SK-N-SH (cell line): ENCODE measurements at regions not wholly inside any gene's neighbourhood (a gene's known extent, or its start where the extent isn't known, plus 50 kb on each side); places are given as distances from the start of the nearest gene placed in this dataset.

ENCODE experiments used
- CTCF ChIA-PET: fragments of 300-600, 350-600 bp; formaldehyde crosslinking; extraction: SDS; loops from one replicate; lab custom pipeline; 2021; lab: Yijun Ruan, JAX
- POLR2A ChIA-PET: fragments of 350-600 bp; sonication (Branson Sonifier 250); formaldehyde crosslinking; extraction: SDS; loops from one replicate; lab custom pipeline; 2020; ENCODE audit warnings: antibody characterized with exemption, inconsistent platforms; lab: Yijun Ruan, JAX
- DNase-seq: peaks from one replicate; pipeline ENCODE4 v3.0.0; 2012
- H2AFZ ChIP-seq: fragments of 200-600 bp; sonication (generic); 2 replicates; pipeline ENCODE4 v1.8.1; 2016; ENCODE audit warnings: antibody characterized with exemption, mild to moderate bottlenecking, low read depth
- H3F3A ChIP-seq: fragments of 200-600 bp; sonication (generic); replicated peaks from 2 replicates; pipeline ENCODE3; 2016; ENCODE audit warnings: antibody characterized with exemption, mild to moderate bottlenecking; ENCODE audit not compliant: insufficient read depth
- H3K27ac ChIP-seq, 2 experiments: fragments of 200-500 bp in 1 of 2; fragments of 200-600 bp in 1 of 2; sonication (Bioruptor generic) in 1 of 2; sonication (generic), shearing (Covaris generic) in 1 of 2; 2 replicates each; pipeline versions ENCODE4 v1.5.1 to v1.6.1; 2014 to 2016; ENCODE audit warnings: low read depth in 2 of 2, inconsistent platforms in 1 of 2, low read length in 1 of 2, mild to moderate bottlenecking in 1 of 2, mixed read lengths in 1 of 2
- H3K27me3 ChIP-seq: fragments of 200-600 bp; sonication (generic), shearing (Covaris generic); 2 replicates; pipeline ENCODE4 v1.6.1; 2016; ENCODE audit warnings: mixed run types; ENCODE audit not compliant: insufficient read depth
- H3K36me3 ChIP-seq, 2 experiments: fragments of 200-500 bp in 1 of 2; fragments of 200-600 bp in 1 of 2; sonication (Bioruptor generic) in 1 of 2; sonication (generic) in 1 of 2; replicated peaks in 1 of 2; 2 replicates each; pipeline versions ENCODE3 to v1.5.1; 2014 to 2016; ENCODE audit warnings: low read length in 1 of 2, mild to moderate bottlenecking in 1 of 2; ENCODE audit not compliant: insufficient read depth in 2 of 2, control insufficient read depth in 1 of 2
- H3K4me1 ChIP-seq, 2 experiments: fragments of 200-500 bp in 1 of 2; fragments of 200-600 bp in 1 of 2; sonication (Bioruptor generic) in 1 of 2; sonication (generic), shearing (Covaris generic) in 1 of 2; 2 replicates each; pipeline versions ENCODE4 v1.5.1 to v1.6.1; 2014 to 2016; ENCODE audit warnings: low read depth in 1 of 2, low read length in 1 of 2, mixed run types in 1 of 2; ENCODE audit not compliant: insufficient read depth in 2 of 2, control insufficient read depth in 1 of 2
- H3K4me2 ChIP-seq: fragments of 200-600 bp; sonication (generic), shearing (Covaris generic); 2 replicates; pipeline ENCODE4 v1.6.1; 2017; ENCODE audit warnings: mixed run types
- H3K4me3 ChIP-seq, 2 experiments: fragments of 200-500 bp in 1 of 2; fragments of 200-600 bp in 1 of 2; sonication (Bioruptor generic) in 1 of 2; sonication (generic), shearing (Covaris generic) in 1 of 2; 2 replicates each; pipeline versions ENCODE4 v1.5.1 to v1.8.1; 2014 to 2016; ENCODE audit warnings: low read depth in 2 of 2, inconsistent platforms in 1 of 2, low read length in 1 of 2, mild to moderate bottlenecking in 1 of 2, mixed read lengths in 1 of 2, moderate library complexity in 1 of 2
- H3K79me2 ChIP-seq: fragments of 200-600 bp; sonication (generic); 2 replicates; pipeline ENCODE4 v1.8.1; 2017; ENCODE audit warnings: mild to moderate bottlenecking; ENCODE audit not compliant: insufficient read depth
- H3K9ac ChIP-seq: fragments of 200-600 bp; sonication (generic); 2 replicates; pipeline ENCODE4 v1.6.1; 2017; ENCODE audit warnings: mixed run types
- H3K9me2 ChIP-seq: fragments of 200-600 bp; sonication (generic); 2 replicates; pipeline ENCODE4 v1.6.1; 2017; ENCODE audit warnings: mixed run types
- H3K9me3 ChIP-seq: fragments of 200-600 bp; sonication (generic); 2 replicates; pipeline ENCODE4 v1.6.1; 2017; ENCODE audit warnings: mixed run types, mild to moderate bottlenecking, moderate library complexity
- H4K20me1 ChIP-seq: fragments of 200-600 bp; sonication (generic); 2 replicates; pipeline ENCODE4 v1.6.1; 2017; ENCODE audit warnings: mild to moderate bottlenecking, mixed run types; ENCODE audit not compliant: insufficient read depth
- CHD2 ChIP-seq: fragments of 150-350 bp; IDR thresholded peaks from 2 replicates; pipeline ENCODE4 v1.6.1; 2018; ENCODE audit warnings: low read length; ENCODE audit not compliant: partially characterized antibody
- ELF1 ChIP-seq: IDR thresholded peaks from 2 replicates; pipeline ENCODE4 v1.4.0; 2012
- EZH2phosphoT487 ChIP-seq: fragments of 200-600 bp; sonication (generic); IDR thresholded peaks from 2 replicates; pipeline ENCODE4 v1.6.1; 2017; ENCODE audit warnings: low read depth, mixed run types, mild to moderate bottlenecking, antibody characterized with exemption, moderate library complexity, borderline replicate concordance
- FOSL2 ChIP-seq: IDR thresholded peaks from 2 replicates; pipeline ENCODE4 v1.4.0; 2012; ENCODE audit warnings: low read depth, mild to moderate bottlenecking, moderate library complexity, borderline replicate concordance
- FOXJ3 ChIP-seq: sonication (generic); formaldehyde crosslinking; IDR thresholded peaks from 2 replicates; pipeline ENCODE4 v1.5.1; 2020; ENCODE audit warnings: mild to moderate bottlenecking, missing genetic modification reagents
- GABPA ChIP-seq: IDR thresholded peaks from 2 replicates; pipeline ENCODE4 v1.4.0; 2012; ENCODE audit warnings: low read depth, mild to moderate bottlenecking
- GATA2 ChIP-seq: sonication (generic); formaldehyde crosslinking; IDR thresholded peaks from 2 replicates; pipeline ENCODE4 v1.5.0; 2020; ENCODE audit warnings: mild to moderate bottlenecking, missing genetic modification reagents
- MXI1 ChIP-seq: IDR thresholded peaks from 2 replicates; pipeline ENCODE4 v1.6.1; 2012; ENCODE audit warnings: mild to moderate bottlenecking, low read depth, low read length, improper control_type of control experiment
- NFIC ChIP-seq: IDR thresholded peaks from 2 replicates; pipeline ENCODE4 v1.4.0; 2012; ENCODE audit warnings: borderline replicate concordance
- PBX3 ChIP-seq: IDR thresholded peaks from 2 replicates; pipeline ENCODE4; 2012
- RCOR1 ChIP-seq: fragments of 150-350 bp; IDR thresholded peaks from 2 replicates; pipeline ENCODE4 v1.6.1; 2017; ENCODE audit warnings: antibody characterized with exemption, low read length
- REST ChIP-seq: IDR thresholded peaks from 2 replicates; pipeline ENCODE4 v1.6.1; 2012; ENCODE audit warnings: mild to moderate bottlenecking, low read depth, low read length, moderate library complexity
- SMC3 ChIP-seq: IDR thresholded peaks from 2 replicates; pipeline ENCODE4 v1.6.1; 2012; ENCODE audit warnings: low read depth, low read length, improper control_type of control experiment
- TAF1 ChIP-seq: IDR thresholded peaks from 2 replicates; pipeline ENCODE4 v1.6.1; 2012; ENCODE audit warnings: low read depth, mild to moderate bottlenecking, low read length, moderate library complexity, borderline replicate concordance
- TEAD4 ChIP-seq: IDR thresholded peaks from 2 replicates; pipeline ENCODE4 v1.4.0; 2012; ENCODE audit warnings: mild to moderate bottlenecking, borderline replicate concordance; ENCODE audit not compliant: insufficient read depth
- USF2 ChIP-seq: fragments of 150-350 bp; IDR thresholded peaks from 2 replicates; pipeline ENCODE4 v1.6.1; 2017; ENCODE audit warnings: antibody characterized with exemption, low read length, low read depth, borderline replicate concordance
- ZBTB33 ChIP-seq: IDR thresholded peaks from 2 replicates; pipeline ENCODE4 v1.4.0; 2012; ENCODE audit warnings: low read depth, borderline replicate concordance
- WGBS: methylation state at CpG from one replicate; pipeline ENCODE4 v1.1.6; 2017; ENCODE audit warnings: low lambda C conversion rate; 5-methylcytosine and 5-hydroxymethylcytosine counted together
- TF ChIP-seq, protein P1 (sequence below): fragments of 150-350 bp; IDR thresholded peaks from 2 replicates; pipeline ENCODE4 v1.6.1; 2016; ENCODE audit warnings: mild to moderate bottlenecking, low read depth, low read length

GRCh38 chr4:184548316-184548647 is 73.9 kb upstream of the IRF2 start:
- 81% methylated on average over 5 of the region's 5 CpGs for WGBS
- no peaks in the 10 kb centered on the region for H3F3A ChIP-seq
- H3K4me3 ChIP-seq: no peak overlapping the region
- no peak overlapping the region for H2AFZ ChIP-seq
- H3K79me2 ChIP-seq: no peaks in the 10 kb centered on the region
- no peak for DNase-seq
- H4K20me1 ChIP-seq: no peaks in the 10 kb centered on the region
- H3K9me3 ChIP-seq: no peaks in the 10 kb centered on the region
- TF ChIP-seq GABPA (no peak), SMC3 (no peak), PBX3 (no peak), FOSL2 (no peak), EZH2phosphoT487 (no peak), ELF1 (no peak), REST (no peak), CHD2 (no peak), TEAD4 (no peak), NFIC (no peak), ZBTB33 (no peak), FOXJ3 (no peak), MXI1 (no peak), RCOR1 (no peak), USF2 (no peak), TAF1 (no peak), GATA2 (CRISPR knock-in tag) (no peak)
- TF ChIP-seq, protein P1, sequence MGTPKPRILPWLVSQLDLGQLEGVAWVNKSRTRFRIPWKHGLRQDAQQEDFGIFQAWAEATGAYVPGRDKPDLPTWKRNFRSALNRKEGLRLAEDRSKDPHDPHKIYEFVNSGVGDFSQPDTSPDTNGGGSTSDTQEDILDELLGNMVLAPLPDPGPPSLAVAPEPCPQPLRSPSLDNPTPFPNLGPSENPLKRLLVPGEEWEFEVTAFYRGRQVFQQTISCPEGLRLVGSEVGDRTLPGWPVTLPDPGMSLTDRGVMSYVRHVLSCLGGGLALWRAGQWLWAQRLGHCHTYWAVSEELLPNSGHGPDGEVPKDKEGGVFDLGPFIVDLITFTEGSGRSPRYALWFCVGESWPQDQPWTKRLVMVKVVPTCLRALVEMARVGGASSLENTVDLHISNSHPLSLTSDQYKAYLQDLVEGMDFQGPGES: no peak
- no peaks in the 10 kb centered on the region for H3K9me2 ChIP-seq
- peaks cover 0 to 11% of the 10 kb centered on the region in 2 experiments; a peak in 3 of 4 replicates for H3K4me1 ChIP-seq
- no peaks in the 10 kb centered on the region for H3K36me3 ChIP-seq
- POLR2A ChIA-PET: no interaction called here
- H3K27me3 ChIP-seq: no peaks in the 10 kb centered on the region
- H3K9ac ChIP-seq: no peak overlapping the region
- H3K4me2 ChIP-seq: no peak overlapping the region
- H3K27ac ChIP-seq: no peak overlapping the region
- CTCF ChIA-PET: interaction anchor here (0.7 to 3.1 kb wide), 2 partner anchors 11 to 284 kb away, joined by 3 to 19 read pairs; no protein-coding TSS in a partner anchor
